GM12878 (cell line): ENCODE measurements at regions not wholly inside any gene's neighbourhood (a gene's known extent, or its start where the extent isn't known, plus 50 kb on each side); places are given as distances from the start of the nearest gene placed in this dataset.

ENCODE experiments used
- ATAC-seq: fragments of 200-7000 bp; cut with Tn5 transposase; 3 replicates; pipeline ENCODE4 v1.9.1; 2020; ENCODE audit warnings: mild to moderate bottlenecking, moderate library complexity
- BruUV-seq: library from RNA; stranded (reverse); fragments of 400-500 nt; replicated peaks from 2 replicates; lab custom pipeline; 2021; lab: Mats Ljungman, UMichigan
- CTCF ChIA-PET: fragments of 300-600 bp; sonication (Branson Sonifier 250); formaldehyde crosslinking; extraction: SDS; loops from one replicate; lab custom pipeline; 2021; ENCODE audit warnings: inconsistent platforms; lab: Yijun Ruan, JAX
- POLR2A ChIA-PET: fragments of 350-600 bp; formaldehyde crosslinking; extraction: SDS; loops from one replicate; lab custom pipeline; 2021; ENCODE audit warnings: inconsistent platforms; lab: Charles Lee
- RAD21 ChIA-PET: fragments of 300-600 bp; sonication (Branson Sonifier 250); formaldehyde crosslinking; loops from one replicate; lab custom pipeline; 2023; ENCODE audit warnings: antibody characterized with exemption; ENCODE audit not compliant: unreplicated experiment; lab: Charles Lee
- SMC1A ChIA-PET: fragments of 300-600 bp; sonication (Branson Sonifier 250); formaldehyde crosslinking; loops from one replicate; lab custom pipeline; 2023; ENCODE audit not compliant: unreplicated experiment, uncharacterized antibody; lab: Charles Lee
- DNase-seq: peaks from one replicate; pipeline ENCODE4 v3.0.0-alpha.2; 2011; ENCODE audit warnings: low read depth, low spot score
- FAIRE-seq: peaks from 3 replicates; lab custom pipeline; 2011; peaks lifted over from hg19 to GRCh38; lab: Jason Lieb, UNC
- H2AFZ ChIP-seq: 2 replicates; pipeline ENCODE4 v1.6.0; 2011; ENCODE audit warnings: low read depth, low read length, control low read depth; ENCODE audit not compliant: control insufficient read depth
- H3K27ac ChIP-seq: 2 replicates; pipeline ENCODE4 v1.5.1; 2011; ENCODE audit warnings: control low read depth; ENCODE audit not compliant: control insufficient read depth, insufficient read depth
- H3K27me3 ChIP-seq, 2 experiments: replicated peaks in 1 of 2; 2 replicates each; pipeline versions ENCODE4 v1.6.0 to v1.6.1; 2011; ENCODE audit warnings: low read length in 1 of 2; ENCODE audit not compliant: control insufficient read depth in 2 of 2, insufficient read depth in 2 of 2
- H3K36me3 ChIP-seq, 2 experiments: 2 replicates each; pipeline ENCODE4 v1.5.1; 2011; ENCODE audit warnings: low read length in 1 of 2; ENCODE audit not compliant: control insufficient read depth in 2 of 2, insufficient read depth in 2 of 2
- H3K4me1 ChIP-seq: 2 replicates; pipeline ENCODE4 v1.6.1; 2011; ENCODE audit warnings: mild to moderate bottlenecking, low read length, moderate library complexity, mixed read lengths; ENCODE audit not compliant: control insufficient read depth, insufficient read depth
- H3K4me2 ChIP-seq: 2 replicates; pipeline ENCODE4 v1.6.0; 2011; ENCODE audit warnings: control low read depth; ENCODE audit not compliant: control insufficient read depth, insufficient read depth
- H3K4me3 ChIP-seq: fragments of 200-600 bp; sonication (generic); 2 replicates; pipeline ENCODE4 v1.5.1; 2016
- H3K79me2 ChIP-seq: 2 replicates; pipeline ENCODE4 v1.6.0; 2011; ENCODE audit warnings: low read length; ENCODE audit not compliant: control insufficient read depth, insufficient read depth
- H3K9ac ChIP-seq: 2 replicates; pipeline ENCODE4 v1.8.0; 2011; ENCODE audit warnings: low read length, control low read depth, mixed read lengths; ENCODE audit not compliant: control insufficient read depth, insufficient read depth
- H3K9me3 ChIP-seq: replicated peaks from 3 replicates; pipeline ENCODE4 v1.5.1; 2011; ENCODE audit warnings: mild to moderate bottlenecking, low read length; ENCODE audit not compliant: control insufficient read depth, insufficient read depth
- H4K20me1 ChIP-seq: 2 replicates; pipeline ENCODE4 v1.6.0; 2011; ENCODE audit not compliant: control insufficient read depth, insufficient read depth
- BHLHE40 ChIP-seq, 2 experiments: fragments of 450-650 bp in 1 of 2; IDR thresholded peaks; 2 replicates each; pipeline ENCODE4 v1.6.1; 2011 to 2017; ENCODE audit warnings: low read depth in 2 of 2, borderline replicate concordance in 1 of 2, improper control_type of control experiment in 1 of 2, low read length in 1 of 2, mild to moderate bottlenecking in 1 of 2
- IRF3 ChIP-seq: fragments of 450-650 bp; IDR thresholded peaks from 2 replicates; pipeline ENCODE4 v1.6.1; 2014; ENCODE audit warnings: mild to moderate bottlenecking
- REST ChIP-seq: IDR thresholded peaks from 2 replicates; pipeline ENCODE4 v1.6.1; 2012; ENCODE audit warnings: mild to moderate bottlenecking, low read depth, low read length
- SPI1 ChIP-seq: IDR thresholded peaks from 2 replicates; pipeline ENCODE4 v1.6.1; 2011; ENCODE audit warnings: low read depth, mild to moderate bottlenecking, low read length, moderate library complexity, borderline replicate concordance; ENCODE audit not compliant: insufficient read depth
- SREBF2 ChIP-seq: IDR thresholded peaks from 2 replicates; pipeline ENCODE4 v1.6.1; 2012; ENCODE audit warnings: mild to moderate bottlenecking, low read length
- TCF3 ChIP-seq: IDR thresholded peaks from 2 replicates; pipeline ENCODE4 v1.6.1; 2012; ENCODE audit warnings: low read depth, mild to moderate bottlenecking, low read length, borderline replicate concordance; ENCODE audit not compliant: insufficient read depth
- ZNF207 ChIP-seq: fragments of 450-650 bp; IDR thresholded peaks from 2 replicates; pipeline ENCODE4 v1.6.1; 2014; ENCODE audit warnings: antibody characterized with exemption, mild to moderate bottlenecking, borderline replicate concordance
- ZSCAN29 ChIP-seq: fragments of 450-650 bp; IDR thresholded peaks from 2 replicates; pipeline ENCODE4 v1.6.1; 2017; ENCODE audit warnings: mild to moderate bottlenecking, moderate library complexity
- WGBS: methylation state at CpG from one replicate; pipeline ENCODE4 v1.1.6; 2016; ENCODE audit warnings: low lambda C conversion rate; ENCODE audit not compliant: insufficient replicate concordance, insufficient coverage; ENCODE audit errors: missing lambda C conversion rate; 5-methylcytosine and 5-hydroxymethylcytosine counted together
- in situ Hi-C: fragments of 300-500 bp; cut with MboI; formaldehyde crosslinking; loops from 9 replicates; pipeline ENCODE4 v1.14.3; 2018; ENCODE audit warnings: mixed read lengths
- intact Hi-C: fragments of 100-400 bp; cut with micrococcal nuclease; formaldehyde crosslinking; loops from one replicate; pipeline ENCODE4 v1.14.2; 2022; ENCODE audit not compliant: unreplicated experiment
- TF ChIP-seq, protein P1 (sequence below): IDR thresholded peaks from 2 replicates; pipeline ENCODE4 v1.6.1; 2011; ENCODE audit warnings: low read depth, mild to moderate bottlenecking, low read length, moderate library complexity, borderline replicate concordance; ENCODE audit errors: extremely low read depth

- Histone ChIP-seq H3K9ac (no peak overlapping the region), H3K79me2 (no peaks in the 10 kb centered on the region), H3K4me3 (no peak overlapping the region), H4K20me1 (no peaks in the 10 kb centered on the region), H2AFZ (no peak overlapping the region), H3K36me3 (no peaks in the 10 kb centered on the region), H3K4me2 (no peak overlapping the region), H3K27me3 (no peaks in the 10 kb centered on the region), H3K27ac (no peak overlapping the region), H3K9me3 (no peaks in the 10 kb centered on the region; the same call in 1 of the 3 replicates), H3K4me1 (peaks cover 38% of the 10 kb centered on the region)
- RAD21 ChIA-PET, result no interaction called here
- ATAC-seq (no peak), FAIRE-seq (no peak), DNase-seq (no peak)
- 89% methylated on average over 1 of the region's 1 CpG for WGBS
- intact Hi-C loops, result loop anchor here (10.0 kb wide), 1 partner anchor 392 kb away; the partner anchor contains the start of gene MEF2C
- no TSS peak for BruUV-seq
- in situ Hi-C loops, result loop anchor here (10.0 kb wide), 1 partner anchor 542 kb away; no protein-coding TSS in a partner anchor
- POLR2A ChIA-PET, result no interaction called here
- SMC1A ChIA-PET, result no interaction called here
- no peak for TF ChIP-seq SREBF2
- no peak for TF ChIP-seq IRF3
- no peak for TF ChIP-seq ZNF207
- CTCF ChIA-PET, result no interaction called here
Observed at GRCh38 chr5:89276566-89277305, 393.8 kb upstream of the MEF2C start.

DNA sequence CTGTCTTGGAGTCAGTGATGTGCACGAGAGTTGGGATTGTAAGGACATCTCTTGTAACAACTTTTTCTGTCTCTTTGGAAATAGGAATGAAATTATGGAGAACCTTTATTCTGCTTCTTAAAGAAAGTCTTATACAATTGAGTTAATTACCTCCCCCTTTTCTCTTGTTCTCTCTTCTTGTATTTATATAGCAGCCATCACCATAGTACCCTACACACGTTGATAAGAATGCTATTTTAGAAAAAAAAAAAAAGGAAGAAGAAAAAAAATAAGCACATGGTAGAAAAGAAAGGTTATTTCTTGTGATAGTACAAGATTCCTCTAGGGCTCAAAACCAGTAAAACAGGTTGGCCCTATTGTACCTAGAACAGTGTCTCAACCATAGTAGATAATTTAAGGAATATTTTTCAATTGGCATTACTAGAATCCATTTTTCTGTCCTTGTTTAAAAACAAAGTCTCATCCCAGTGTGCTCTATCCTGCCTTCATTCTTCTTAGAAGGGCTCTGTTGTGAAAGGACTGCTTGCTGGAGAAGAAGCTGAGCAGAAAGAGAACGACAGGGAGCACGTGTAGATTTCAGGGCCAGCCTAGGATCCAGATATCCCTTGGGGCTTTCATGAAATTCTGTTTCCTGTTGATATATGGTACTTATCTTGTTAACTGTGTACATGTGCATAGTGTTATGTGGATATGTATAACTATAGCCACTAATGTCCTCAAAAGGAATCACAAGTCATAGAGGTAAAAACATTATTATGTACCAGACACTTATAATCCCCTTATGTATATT lies 392.3 kb upstream of the MEF2C start:
- Histone ChIP-seq H3K27ac (no peak overlapping the region), H3K9ac (no peak overlapping the region), H3K9me3 (no peaks in the 10 kb centered on the region; the same call in 1 of the 3 replicates), H4K20me1 (no peaks in the 10 kb centered on the region), H3K4me3 (no peak overlapping the region), H3K4me2 (no peak overlapping the region), H2AFZ (no peak overlapping the region), H3K79me2 (no peaks in the 10 kb centered on the region; the same call in 1 of the 2 replicates), H3K27me3 (no peaks in the 10 kb centered on the region), H3K4me1 (peaks cover 35% of the 10 kb centered on the region), H3K36me3 (no peaks in the 10 kb centered on the region)
- POLR2A ChIA-PET, result no interaction called here
- DNase-seq, result no peak
- CTCF ChIA-PET, result no interaction called here
- FAIRE-seq, result no peak
- RAD21 ChIA-PET, result no interaction called here
- SMC1A ChIA-PET, result no interaction called here
- no peak for ATAC-seq
- intact Hi-C loops, result loop anchor here (10.0 kb wide), 1 partner anchor 390 kb away; the partner anchor contains the start of gene MEF2C
- no TSS peak for BruUV-seq
- 97% methylated on average over 3 of the region's 4 CpGs for WGBS
- in situ Hi-C loops, result loop anchor here (10.0 kb wide), 1 partner anchor 540 kb away; no protein-coding TSS in a partner anchor
- TF ChIP-seq SPI1, result no peak
- no peak for TF ChIP-seq ZSCAN29
- TF ChIP-seq BHLHE40 (IDR thresholded peaks at IDR 0.05; ENCODE audit: borderline replicate concordance in 1 of 2, low read depth in 2 of 2, low read length in 1 of 2), result no peak
- TF ChIP-seq, protein P1, sequence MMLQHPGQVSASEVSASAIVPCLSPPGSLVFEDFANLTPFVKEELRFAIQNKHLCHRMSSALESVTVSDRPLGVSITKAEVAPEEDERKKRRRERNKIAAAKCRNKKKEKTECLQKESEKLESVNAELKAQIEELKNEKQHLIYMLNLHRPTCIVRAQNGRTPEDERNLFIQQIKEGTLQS, result no peak
- no peak for TF ChIP-seq REST
- TF ChIP-seq TCF3, result no peak
